WERI-Rb-1 (cell line): ENCODE measurements at regions not wholly inside any gene's neighbourhood (a gene's known extent, or its start where the extent isn't known, plus 50 kb on each side); places are given as distances from the start of the nearest gene placed in this dataset.

Experiments used
- DNase-seq: peaks from one replicate; pipeline ENCODE4 v3.0.0-alpha.2; 2020
- H3K27ac ChIP-seq: fragments of 250-450 bp; sonication (Bioruptor Pico); 2 replicates; pipeline ENCODE4 v1.5.1; 2020; ENCODE audit warnings: mild to moderate bottlenecking, moderate library complexity
- H3K27me3 ChIP-seq: fragments of 250-450 bp; sonication (Bioruptor Pico); 2 replicates; pipeline ENCODE4 v1.5.1; 2021; ENCODE audit warnings: mild to moderate bottlenecking, low read depth, moderate library complexity; ENCODE audit not compliant: insufficient read depth, severe bottlenecking
- H3K36me3 ChIP-seq: fragments of 250-450 bp; sonication (Bioruptor Pico); 2 replicates; pipeline ENCODE4 v1.5.1; 2020; ENCODE audit warnings: mild to moderate bottlenecking, moderate library complexity
- H3K4me3 ChIP-seq: 2 replicates; pipeline ENCODE4 v1.5.1; 2011; ENCODE audit warnings: low read depth, mild to moderate bottlenecking, control low read depth, low read length
- H3K9me3 ChIP-seq: fragments of 250-450 bp; sonication (Bioruptor Pico); 2 replicates; pipeline ENCODE4 v1.5.1; 2021; ENCODE audit warnings: mild to moderate bottlenecking, moderate library complexity; ENCODE audit not compliant: severe bottlenecking
- TF ChIP-seq, protein P1 (sequence below): IDR thresholded peaks from 2 replicates; pipeline ENCODE4 v1.5.1; 2011; ENCODE audit warnings: low read depth, mild to moderate bottlenecking, control low read depth, inconsistent platforms, low read length

DNA sequence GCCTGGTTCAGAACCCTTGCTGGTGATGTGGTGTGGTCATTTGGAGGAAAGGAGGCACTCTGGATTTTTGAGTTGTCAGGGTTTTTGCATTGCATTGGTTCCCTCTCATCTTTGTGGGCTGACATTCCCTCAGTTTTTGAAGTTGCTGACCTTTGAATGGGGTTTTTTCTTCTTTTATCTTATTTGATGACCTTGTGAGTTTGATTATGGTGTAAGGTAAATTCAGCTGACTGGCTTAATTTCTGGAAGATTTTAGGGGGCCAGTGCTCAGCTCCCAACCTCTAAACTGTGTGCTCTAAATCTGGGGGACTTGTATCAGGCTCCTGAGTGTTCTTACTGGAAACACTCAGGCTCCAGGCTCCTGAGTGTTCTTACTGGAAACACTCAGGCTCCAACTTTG lies 225.9 kb downstream of the MEIS1 start:
- Histone ChIP-seq H3K9me3 (peaks cover 10% of the 10 kb centered on the region), H3K36me3 (no peaks in the 10 kb centered on the region), H3K27ac (no peak overlapping the region), H3K4me3 (no peak overlapping the region), H3K27me3 (no peaks in the 10 kb centered on the region)
- DNase-seq: no peak
- TF ChIP-seq, protein P1, sequence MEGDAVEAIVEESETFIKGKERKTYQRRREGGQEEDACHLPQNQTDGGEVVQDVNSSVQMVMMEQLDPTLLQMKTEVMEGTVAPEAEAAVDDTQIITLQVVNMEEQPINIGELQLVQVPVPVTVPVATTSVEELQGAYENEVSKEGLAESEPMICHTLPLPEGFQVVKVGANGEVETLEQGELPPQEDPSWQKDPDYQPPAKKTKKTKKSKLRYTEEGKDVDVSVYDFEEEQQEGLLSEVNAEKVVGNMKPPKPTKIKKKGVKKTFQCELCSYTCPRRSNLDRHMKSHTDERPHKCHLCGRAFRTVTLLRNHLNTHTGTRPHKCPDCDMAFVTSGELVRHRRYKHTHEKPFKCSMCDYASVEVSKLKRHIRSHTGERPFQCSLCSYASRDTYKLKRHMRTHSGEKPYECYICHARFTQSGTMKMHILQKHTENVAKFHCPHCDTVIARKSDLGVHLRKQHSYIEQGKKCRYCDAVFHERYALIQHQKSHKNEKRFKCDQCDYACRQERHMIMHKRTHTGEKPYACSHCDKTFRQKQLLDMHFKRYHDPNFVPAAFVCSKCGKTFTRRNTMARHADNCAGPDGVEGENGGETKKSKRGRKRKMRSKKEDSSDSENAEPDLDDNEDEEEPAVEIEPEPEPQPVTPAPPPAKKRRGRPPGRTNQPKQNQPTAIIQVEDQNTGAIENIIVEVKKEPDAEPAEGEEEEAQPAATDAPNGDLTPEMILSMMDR: no peak

DNA sequence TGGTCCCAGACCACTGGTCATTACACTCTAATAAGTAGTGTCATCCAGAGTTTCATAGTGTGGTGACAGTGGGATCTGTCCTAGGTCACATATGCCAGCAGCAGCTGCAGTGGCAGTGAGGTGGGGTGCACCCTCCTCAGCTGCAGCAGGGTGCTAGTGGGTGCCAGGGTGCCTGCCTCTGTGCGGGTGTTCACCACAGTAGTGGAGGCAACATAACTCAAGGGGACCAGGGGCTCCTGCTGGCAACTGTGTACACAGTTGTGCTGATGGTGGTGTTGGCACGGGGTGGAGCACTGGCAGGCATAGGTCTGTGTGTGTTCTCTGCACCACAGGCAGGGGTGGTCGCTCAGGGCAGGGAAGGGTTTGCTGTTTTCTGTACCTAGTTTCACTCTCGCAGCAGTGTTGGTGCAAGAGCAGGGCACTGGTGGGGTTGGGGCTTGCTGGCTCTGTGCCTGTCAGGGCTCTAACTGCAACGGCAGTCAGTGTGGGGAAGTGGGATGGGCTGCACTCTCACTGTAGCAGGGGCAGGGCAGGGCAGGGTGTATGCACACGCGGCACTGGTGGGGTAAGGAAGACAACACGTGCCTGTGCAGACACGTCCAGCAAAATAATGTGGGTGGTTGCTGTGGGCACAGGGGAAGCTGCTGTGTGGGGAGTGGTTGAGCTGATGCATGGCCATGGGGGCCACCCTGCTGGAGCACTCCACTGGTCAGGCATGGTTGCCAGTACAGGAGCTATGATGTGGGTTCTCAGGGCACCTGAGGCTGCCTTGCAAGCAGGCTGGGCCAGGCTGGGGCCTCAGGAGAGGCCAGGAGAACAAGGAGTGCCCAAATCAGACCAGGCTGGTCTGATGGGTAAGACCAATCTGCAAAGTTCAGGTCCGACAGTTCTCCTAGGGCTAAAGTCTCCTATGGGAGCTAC lies 226.6 kb downstream of the MEIS1 start:
- Histone ChIP-seq H3K27ac (no peak overlapping the region), H3K27me3 (no peaks in the 10 kb centered on the region), H3K9me3 (peaks cover 10% of the 10 kb centered on the region), H3K36me3 (no peaks in the 10 kb centered on the region), H3K4me3 (no peak overlapping the region)
- DNase-seq: no peak
- TF ChIP-seq, protein P1: no peak

DNA sequence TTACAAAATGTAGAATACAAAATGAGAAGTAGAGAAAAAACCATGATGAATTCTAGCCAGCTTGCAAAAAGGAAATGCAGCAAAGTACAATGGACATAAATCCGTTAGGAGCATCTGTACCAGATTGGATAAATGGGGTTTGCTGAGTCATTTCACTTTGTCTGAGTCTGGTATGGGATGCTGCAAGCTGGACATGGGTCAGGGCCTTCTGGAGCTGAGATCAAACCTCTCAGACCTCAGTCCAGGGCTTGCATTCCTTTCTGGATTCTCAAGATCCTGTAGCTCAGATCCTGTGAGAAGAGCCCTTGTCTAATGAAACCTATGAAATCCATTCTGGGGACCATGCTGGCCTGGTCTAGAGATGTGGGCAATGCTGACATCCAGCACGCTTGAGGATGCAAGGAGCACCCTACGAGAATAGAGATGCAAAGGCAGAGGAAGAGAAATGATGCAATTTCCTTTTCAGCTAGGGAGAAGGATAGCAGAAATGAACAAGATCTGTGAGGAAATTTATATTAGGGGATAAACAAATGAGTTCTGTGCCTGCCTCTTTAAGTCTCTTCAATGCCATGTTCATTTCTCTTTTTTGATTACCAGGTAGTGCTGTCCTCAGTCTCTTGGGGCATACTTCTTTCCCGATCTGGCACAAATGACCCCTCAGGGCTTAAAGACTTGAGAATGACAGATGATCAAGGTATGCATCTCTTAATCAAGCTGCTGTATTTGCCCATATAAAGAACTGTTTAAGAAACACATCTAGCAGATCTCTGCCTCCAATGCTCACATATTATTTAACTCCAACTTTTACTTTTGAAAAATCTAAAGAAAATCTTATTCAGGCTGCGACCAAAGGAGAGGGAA lies 230.4 kb downstream of the MEIS1 start:
- no peak for DNase-seq
- TF ChIP-seq, protein P1: no peak
- no peaks in the 10 kb centered on the region for H3K9me3 ChIP-seq
- no peaks in the 10 kb centered on the region for H3K27me3 ChIP-seq
- H3K4me3 ChIP-seq: no peak overlapping the region
- H3K36me3 ChIP-seq: no peaks in the 10 kb centered on the region
- no peak overlapping the region for H3K27ac ChIP-seq

DNA sequence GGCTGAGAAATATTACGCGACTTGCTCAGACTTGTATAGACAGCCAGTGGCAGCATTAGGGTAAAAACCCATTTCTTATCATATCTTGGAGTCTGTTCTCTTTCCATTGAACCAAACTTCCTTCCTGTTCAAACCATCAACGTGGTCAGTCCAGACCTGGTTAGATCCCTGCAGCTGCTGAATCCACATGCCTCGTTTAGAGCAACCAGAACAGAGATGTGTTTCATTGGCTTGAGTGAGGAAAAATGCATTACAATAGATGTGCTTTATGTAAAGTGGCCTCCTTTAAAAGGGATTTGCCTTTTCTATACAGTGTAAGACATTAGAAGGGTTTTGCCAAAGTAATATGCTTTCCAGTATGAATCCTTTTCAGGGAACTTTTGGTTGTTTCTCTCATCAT lies 232.4 kb downstream of the MEIS1 start:
- Histone ChIP-seq H3K27me3 (peaks cover 2% of the 10 kb centered on the region), H3K36me3 (no peaks in the 10 kb centered on the region), H3K9me3 (no peaks in the 10 kb centered on the region), H3K4me3 (no peak overlapping the region), H3K27ac (no peak overlapping the region)
- TF ChIP-seq, protein P1: no peak
- DNase-seq: no peak

DNA sequence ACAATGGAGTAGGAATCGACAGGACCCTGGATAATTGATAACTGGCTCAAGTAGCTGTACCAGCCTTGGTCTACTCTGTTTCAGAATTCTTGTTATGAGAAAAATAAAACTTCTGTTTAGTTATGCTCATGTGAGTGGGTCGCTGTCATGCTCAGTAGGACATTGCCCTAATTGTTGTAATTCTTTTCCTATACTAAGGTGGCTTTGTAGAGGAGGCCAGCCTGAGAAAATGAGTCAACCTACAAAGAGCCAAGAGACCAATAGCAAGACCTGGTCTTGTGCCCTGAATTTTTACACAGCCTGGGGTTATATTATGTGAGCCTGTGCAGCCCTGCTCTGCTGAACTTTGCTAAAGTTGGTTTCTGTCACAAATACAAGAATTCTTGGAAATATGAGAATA lies 238.4 kb downstream of the MEIS1 start:
- no peaks in the 10 kb centered on the region for H3K9me3 ChIP-seq
- DNase-seq: no peak
- no peak overlapping the region for H3K4me3 ChIP-seq
- TF ChIP-seq, protein P1: no peak
- no peak overlapping the region for H3K27ac ChIP-seq
- peaks cover 7% of the 10 kb centered on the region for H3K27me3 ChIP-seq
- no peaks in the 10 kb centered on the region for H3K36me3 ChIP-seq
